Large intestine (tissue), 3 donors: ENCODE measurements at regions not wholly inside any gene's neighbourhood (a gene's known extent, or its start where the extent isn't known, plus 50 kb on each side); places are given as distances from the start of the nearest gene placed in this dataset.
A peak's percentile ranks its signal among the peaks of the same experiment; 100 is the strongest.

Experiments
- DNase-seq, 2 donors: peaks; one replicate each; pipeline versions ENCODE4 v3.0.0 to v3.0.0-alpha.2; 2013
- H3K27ac ChIP-seq: one replicate; pipeline ENCODE4 v1.5.1; 2013; ENCODE audit warnings: low read length
- H3K27me3 ChIP-seq: 2 replicates; pipeline ENCODE4 v1.6.1; 2013; ENCODE audit warnings: low read length; ENCODE audit not compliant: control insufficient read depth, insufficient read depth
- H3K36me3 ChIP-seq: 2 replicates; pipeline ENCODE4 v1.6.1; 2013; ENCODE audit warnings: low read length; ENCODE audit not compliant: control insufficient read depth, insufficient read depth
- H3K4me1 ChIP-seq: one replicate; pipeline ENCODE4 v1.6.1; 2013; ENCODE audit warnings: low read length; ENCODE audit not compliant: control insufficient read depth, insufficient read depth
- H3K4me3 ChIP-seq: one replicate; pipeline ENCODE4 v1.5.1; 2013; ENCODE audit warnings: low read length
- H3K9me3 ChIP-seq: one replicate; pipeline ENCODE4 v1.6.1; 2013; ENCODE audit warnings: mild to moderate bottlenecking, low read depth, low read length, moderate library complexity; ENCODE audit not compliant: control insufficient read depth
- WGBS: methylation state at CpG from one replicate; pipeline ENCODE4 v1.1.5; 2013; ENCODE audit warnings: low lambda C conversion rate; ENCODE audit not compliant: insufficient coverage; 5-methylcytosine and 5-hydroxymethylcytosine counted together

DNA sequence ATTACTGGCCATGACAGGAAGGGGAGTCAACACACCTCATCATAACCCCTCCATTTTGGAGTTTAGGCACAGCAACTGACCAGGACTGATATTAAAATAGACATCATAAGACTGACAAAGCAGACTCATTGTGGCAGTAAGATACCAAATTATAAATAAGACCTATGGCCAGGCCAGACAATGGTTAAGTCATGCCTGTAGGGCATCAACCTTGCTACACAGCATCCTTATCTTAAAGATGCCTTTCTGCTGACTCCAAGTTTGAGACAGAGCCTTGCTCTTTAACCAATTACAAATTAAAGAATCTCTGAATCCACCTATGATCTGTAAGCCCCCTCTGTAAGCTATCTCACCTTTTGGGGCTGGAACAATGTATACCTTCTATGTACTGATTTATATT is 65.5 kb downstream of the VCX2 start:
- Histone ChIP-seq H3K4me3 (no peak overlapping the region), H3K4me1 (no peaks in the 10 kb centered on the region), H3K9me3 (no peaks in the 10 kb centered on the region), H3K27ac (no peak overlapping the region), H3K36me3 (no peaks in the 10 kb centered on the region), H3K27me3 (no peaks in the 10 kb centered on the region)
- no peak for DNase-seq

DNA sequence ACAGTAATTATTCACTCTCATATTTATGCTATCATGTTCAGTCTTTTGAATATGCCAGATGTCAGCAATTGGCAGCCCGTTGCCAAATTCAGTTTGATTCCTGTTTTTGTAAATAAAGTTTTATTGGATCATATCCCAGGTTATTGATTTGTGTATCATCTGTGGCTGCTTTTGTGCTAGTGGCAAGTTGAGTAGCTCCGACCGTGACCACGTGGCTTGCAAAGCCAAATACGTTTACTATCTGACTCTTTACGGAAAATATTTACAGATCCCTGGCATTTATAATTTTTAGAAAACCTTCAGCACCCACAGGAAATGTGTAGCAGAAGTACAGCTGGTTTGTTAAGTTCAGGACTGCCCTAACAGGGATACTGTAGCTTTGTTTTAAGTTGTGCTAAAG is 67.4 kb downstream of the VCX2 start:
- WGBS, result no CpG with 5 or more reads among the region's 6 CpGs
- Histone ChIP-seq H3K9me3 (no peaks in the 10 kb centered on the region), H3K27ac (no peak overlapping the region), H3K4me1 (no peaks in the 10 kb centered on the region), H3K27me3 (no peaks in the 10 kb centered on the region), H3K36me3 (no peaks in the 10 kb centered on the region), H3K4me3 (no peak overlapping the region)
- DNase-seq, result no peak

DNA sequence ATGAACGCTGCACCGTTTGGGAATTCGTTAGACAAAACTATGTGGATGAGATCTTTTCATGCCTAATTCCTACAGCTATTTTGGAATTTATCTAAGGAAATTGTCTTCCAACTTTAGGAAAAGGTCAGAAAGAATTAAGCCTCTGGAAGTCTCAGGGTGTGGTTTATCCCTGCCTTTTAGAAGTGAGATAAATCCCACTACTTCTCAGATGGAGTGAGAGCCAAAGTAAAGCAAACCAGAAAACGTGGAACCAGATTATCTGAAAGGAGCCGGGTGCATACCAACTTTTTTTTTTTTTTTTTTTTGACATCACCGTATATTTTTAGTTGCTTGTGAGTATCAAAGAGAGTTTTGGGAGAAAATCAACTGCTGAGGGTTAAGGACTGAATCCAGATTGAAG is 79.6 kb downstream of the VCX2 start:
- H3K27ac ChIP-seq, result no peak overlapping the region
- no peaks in the 10 kb centered on the region for H3K36me3 ChIP-seq
- H3K4me3 ChIP-seq, result no peak overlapping the region
- no peaks in the 10 kb centered on the region for H3K4me1 ChIP-seq
- no peak for DNase-seq
- no peaks in the 10 kb centered on the region for H3K9me3 ChIP-seq
- no peaks in the 10 kb centered on the region for H3K27me3 ChIP-seq
- no CpG with 5 or more reads among the region's 6 CpGs for WGBS

DNA sequence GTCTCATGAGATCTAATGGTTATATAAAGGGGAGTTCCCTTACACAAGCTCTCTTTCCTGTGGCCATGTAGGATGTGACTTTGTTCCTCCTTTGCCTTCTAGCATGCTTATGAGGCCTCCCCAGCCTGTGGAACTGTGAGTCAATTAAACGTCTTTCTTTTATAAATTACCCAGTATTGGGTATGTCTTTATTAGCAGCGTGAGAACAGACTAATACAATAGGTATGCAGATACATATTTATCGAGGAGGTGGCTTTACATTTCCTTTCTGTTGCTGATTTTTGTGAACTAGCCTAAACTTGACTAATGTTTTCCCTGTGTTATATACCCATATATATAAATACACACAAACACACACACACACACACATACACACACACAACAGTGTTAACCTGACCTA is 80.2 kb downstream of the VCX2 start:
- WGBS, result no CpG with 5 or more reads among the region's 3 CpGs
- H3K36me3 ChIP-seq, result no peaks in the 10 kb centered on the region
- H3K27me3 ChIP-seq, result no peaks in the 10 kb centered on the region
- H3K4me1 ChIP-seq, result no peaks in the 10 kb centered on the region
- H3K27ac ChIP-seq, result no peak overlapping the region
- H3K4me3 ChIP-seq, result no peak overlapping the region
- H3K9me3 ChIP-seq, result no peaks in the 10 kb centered on the region
- no peak for DNase-seq

DNA sequence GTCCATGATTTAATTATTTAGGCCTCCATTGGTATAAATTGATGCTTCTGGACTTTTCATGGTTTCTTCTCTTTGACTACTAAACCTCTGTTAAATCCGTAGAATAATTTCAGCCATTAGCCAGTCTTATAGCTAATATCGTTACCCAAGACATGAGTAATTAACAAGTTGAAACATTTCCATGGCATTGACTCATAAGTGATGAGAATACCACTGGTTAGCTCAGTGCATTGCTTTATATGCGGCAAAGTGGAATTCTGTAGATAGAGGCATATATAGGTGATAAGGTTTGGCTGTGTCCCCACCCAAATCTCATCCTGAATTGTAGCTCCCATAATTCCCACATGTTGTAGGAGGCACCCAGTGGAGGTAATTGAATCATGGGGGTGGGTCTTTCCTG is 80.6 kb downstream of the VCX2 start:
- no CpG with 5 or more reads among the region's 3 CpGs for WGBS
- DNase-seq, result no peak
- no peaks in the 10 kb centered on the region for H3K9me3 ChIP-seq
- no peak overlapping the region for H3K27ac ChIP-seq
- no peaks in the 10 kb centered on the region for H3K36me3 ChIP-seq
- H3K4me3 ChIP-seq, result no peak overlapping the region
- H3K27me3 ChIP-seq, result no peaks in the 10 kb centered on the region
- H3K4me1 ChIP-seq, result no peaks in the 10 kb centered on the region

DNA sequence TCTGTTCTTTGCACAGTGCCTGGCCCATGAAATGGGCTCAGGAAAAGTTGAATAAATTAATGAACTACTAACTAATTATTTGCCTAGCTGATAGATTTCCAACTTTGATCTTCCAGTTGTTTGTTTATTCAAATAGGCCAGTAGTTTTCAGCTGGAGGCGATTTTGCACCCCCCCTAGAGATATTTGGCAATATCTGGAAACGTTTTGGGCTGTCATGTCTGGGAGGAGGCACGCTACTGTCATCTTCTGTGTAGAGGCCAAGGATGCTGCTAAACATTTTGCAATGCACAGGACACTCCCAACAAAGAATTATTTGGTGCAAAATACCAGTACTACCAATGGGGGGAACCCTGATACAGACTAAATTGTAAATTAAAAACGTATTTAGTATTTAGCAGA is 81.9 kb downstream of the VCX2 start:
- Histone ChIP-seq H3K27me3 (no peaks in the 10 kb centered on the region), H3K4me1 (no peaks in the 10 kb centered on the region), H3K36me3 (no peaks in the 10 kb centered on the region), H3K4me3 (no peak overlapping the region), H3K9me3 (no peaks in the 10 kb centered on the region), H3K27ac (no peak overlapping the region)
- no peak for DNase-seq
- no CpG with 5 or more reads among the region's 4 CpGs for WGBS

DNA sequence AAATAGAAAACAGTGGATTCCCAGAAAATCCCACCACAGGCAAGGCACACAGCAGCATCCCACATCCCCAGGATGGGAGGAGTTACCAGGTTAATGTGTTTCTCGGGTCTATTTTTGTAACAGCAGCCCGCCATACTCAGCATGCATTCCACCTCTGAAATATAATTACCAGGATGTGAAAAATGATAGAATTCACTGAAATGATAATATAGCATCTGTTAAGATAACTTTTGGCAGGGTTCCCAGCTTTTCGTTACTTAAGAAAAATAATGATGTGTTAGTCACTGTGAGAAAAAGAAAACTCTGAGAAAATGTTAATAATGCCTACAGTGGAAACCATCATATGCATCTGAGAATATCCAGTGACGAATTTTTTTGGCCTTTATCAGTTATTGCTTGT is 87.1 kb downstream of the VCX2 start:
- DNase-seq, result peak in 1 of 2 donors; percentile 3
- Histone ChIP-seq H3K4me1 (peaks cover 2% of the 10 kb centered on the region), H3K4me3 (no peak overlapping the region), H3K27ac (no peak overlapping the region), H3K9me3 (no peaks in the 10 kb centered on the region), H3K36me3 (no peaks in the 10 kb centered on the region), H3K27me3 (no peaks in the 10 kb centered on the region)
- no CpG with 5 or more reads among the region's 4 CpGs for WGBS

DNA sequence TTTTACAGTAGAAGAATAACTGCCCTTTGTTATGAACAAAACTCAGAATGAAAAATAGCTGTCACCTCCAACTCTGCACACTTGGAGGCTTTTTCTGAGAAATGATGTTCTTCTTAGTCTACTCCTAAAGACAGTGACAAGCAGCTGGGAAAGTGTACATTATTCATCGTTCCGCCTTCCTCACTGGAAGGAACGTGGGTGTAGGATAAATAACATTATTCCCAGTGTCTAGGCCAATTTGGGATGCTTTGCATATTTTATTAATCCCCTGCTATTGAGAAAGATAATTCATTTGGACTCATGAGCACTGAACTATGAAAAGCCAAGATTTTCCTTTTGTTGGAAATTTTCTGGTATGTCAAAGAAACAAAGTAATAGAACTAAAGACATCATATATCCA is 87.8 kb downstream of the VCX2 start:
- DNase-seq, result no peak
- no peak overlapping the region for H3K27ac ChIP-seq
- no CpG with 5 or more reads among the region's 3 CpGs for WGBS

DNA sequence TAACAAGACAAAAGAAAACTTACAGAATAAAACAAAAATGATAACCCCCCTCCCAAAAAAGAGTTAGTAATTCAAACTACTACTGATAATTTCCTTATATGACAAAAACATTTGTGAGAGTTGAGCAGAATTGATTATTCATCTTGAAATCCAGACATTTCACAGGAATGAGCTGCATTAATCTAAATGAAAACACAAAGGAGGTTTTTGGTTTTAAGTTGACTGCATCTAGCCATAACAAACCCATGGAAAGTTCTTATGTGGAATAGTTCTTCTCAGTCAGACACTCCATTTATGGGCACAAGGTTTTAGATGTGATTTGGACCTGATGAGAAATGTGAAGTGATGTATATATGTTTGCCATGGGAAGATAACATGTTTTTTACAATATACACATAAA is 95.4 kb downstream of the VCX2 start:
- no peak overlapping the region for H3K27ac ChIP-seq
- H3K36me3 ChIP-seq, result no peaks in the 10 kb centered on the region
- no peaks in the 10 kb centered on the region for H3K27me3 ChIP-seq
- H3K9me3 ChIP-seq, result no peaks in the 10 kb centered on the region
- H3K4me3 ChIP-seq, result no peak overlapping the region
- H3K4me1 ChIP-seq, result no peaks in the 10 kb centered on the region
- DNase-seq, result no peak

More for the DNA sequence above, 87.8 kb downstream of the VCX2 start:
- no peaks in the 10 kb centered on the region for H3K36me3 ChIP-seq
- H3K4me1 ChIP-seq, result peaks cover 2% of the 10 kb centered on the region
- H3K27me3 ChIP-seq, result no peaks in the 10 kb centered on the region
- no peak overlapping the region for H3K4me3 ChIP-seq
- no peaks in the 10 kb centered on the region for H3K9me3 ChIP-seq

DNA sequence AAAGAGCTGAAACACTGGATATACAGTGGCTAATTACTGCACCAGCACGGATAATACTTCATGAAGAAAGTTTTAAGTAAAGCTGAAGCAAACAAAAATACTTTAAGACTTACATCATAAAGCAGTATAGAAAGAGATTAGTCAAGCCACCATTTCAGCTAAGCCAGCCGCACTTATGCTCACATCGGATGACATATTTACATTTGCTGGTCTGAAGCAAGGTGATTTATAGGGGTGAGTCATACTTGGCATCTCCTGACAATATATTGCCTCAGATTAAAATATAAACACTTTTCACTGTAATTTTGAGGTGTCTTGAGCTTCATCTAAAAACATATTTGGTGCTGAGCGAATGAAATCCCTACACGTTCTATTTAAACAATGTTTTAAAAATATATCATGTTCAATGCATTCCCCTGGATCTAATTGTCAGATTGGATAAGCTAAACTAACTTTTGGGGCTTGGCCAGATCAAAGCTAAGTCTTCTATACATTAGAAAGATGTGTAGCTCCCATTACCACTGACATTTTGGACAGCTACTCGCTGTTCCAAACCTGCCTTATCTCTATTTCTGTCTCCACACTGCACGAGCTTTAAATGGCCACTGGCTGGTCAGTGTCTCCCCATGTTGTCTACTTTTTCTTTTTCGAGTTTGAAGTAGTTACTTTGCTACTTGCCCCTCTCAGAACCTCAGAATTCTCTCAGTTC is 103.2 kb downstream of the VCX2 start:
- H3K36me3 ChIP-seq, result no peaks in the 10 kb centered on the region
- H3K4me3 ChIP-seq, result no peak overlapping the region
- H3K27me3 ChIP-seq, result no peaks in the 10 kb centered on the region
- peak; percentile 12 to 34 for DNase-seq
- H3K4me1 ChIP-seq, result no peaks in the 10 kb centered on the region
- WGBS, result 50% methylated on average over 1 of the region's 8 CpGs
- H3K27ac ChIP-seq, result no peak overlapping the region
- no peaks in the 10 kb centered on the region for H3K9me3 ChIP-seq

DNA sequence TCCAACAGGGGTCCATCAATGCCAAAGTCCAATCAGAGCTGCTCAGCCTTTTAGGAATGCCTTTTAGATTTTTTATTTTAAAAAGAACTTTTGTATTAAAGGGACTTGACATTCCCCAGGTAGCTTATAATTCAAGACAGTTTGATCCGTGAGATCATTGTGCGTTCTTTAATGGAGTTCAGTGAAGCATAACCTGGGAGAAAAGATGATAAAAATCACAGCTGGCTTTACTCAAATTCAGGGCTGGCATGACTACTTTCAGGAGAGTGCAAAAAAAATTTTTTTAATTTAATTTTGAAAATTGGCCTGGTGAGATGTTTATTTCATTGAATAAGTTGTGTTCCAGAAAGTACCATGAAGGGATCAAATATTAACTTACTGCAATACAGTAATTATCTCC is 118.2 kb downstream of the VCX2 start:
- H3K36me3 ChIP-seq, result no peaks in the 10 kb centered on the region
- no peaks in the 10 kb centered on the region for H3K27me3 ChIP-seq
- no CpG with 5 or more reads among the region's 2 CpGs for WGBS
- no peaks in the 10 kb centered on the region for H3K9me3 ChIP-seq
- no peak overlapping the region for H3K27ac ChIP-seq
- H3K4me3 ChIP-seq, result no peak overlapping the region
- H3K4me1 ChIP-seq, result no peaks in the 10 kb centered on the region
- DNase-seq, result no peak
